HG02588 (cell line): ENCODE measurements at regions not wholly inside any gene's neighbourhood (a gene's known extent, or its start where the extent isn't known, plus 50 kb on each side); places are given as distances from the start of the nearest gene placed in this dataset.
"Not testable (repeated sequence)": the region's sequence is repeated elsewhere in the genome, so short reads cannot be mapped to it uniquely, and the experiment has no call there.

Experiments used
- ATAC-seq: cut with Tn5 transposase; IDR thresholded peaks from one replicate; pipeline ENCODE4 v1.9.1; 2021; ENCODE audit warnings: mild to moderate bottlenecking, moderate library complexity; ENCODE audit not compliant: unreplicated experiment

- not testable (repeated sequence) for ATAC-seq
Observed at GRCh38 chr7:65613644-65614289, 240.1 kb downstream of the ZNF92 start.

GRCh38 chr7:65616111-65616510 is 242.5 kb downstream of the ZNF92 start:
- ATAC-seq, result not testable (repeated sequence)

- not testable (repeated sequence) for ATAC-seq
Observed at GRCh38 chr7:65620216-65620615, 246.6 kb downstream of the ZNF92 start.

GRCh38 chr7:65621580-65622201 is 248.0 kb downstream of the ZNF92 start:
- ATAC-seq, result not testable (repeated sequence)

- not testable (repeated sequence) for ATAC-seq
Observed at GRCh38 chr7:65631236-65631635, 241.6 kb upstream of the VKORC1L1 start.

GRCh38 chr7:65633587-65634404 is 239.1 kb upstream of the VKORC1L1 start:
- not testable (repeated sequence) for ATAC-seq

- ATAC-seq, result not testable (repeated sequence)
Observed at GRCh38 chr7:65638918-65639317, 234.0 kb upstream of the VKORC1L1 start.

- not testable (repeated sequence) for ATAC-seq
Observed at GRCh38 chr7:65639717-65640116, 233.2 kb upstream of the VKORC1L1 start.

GRCh38 chr7:65643498-65643897 is 229.4 kb upstream of the VKORC1L1 start:
- not testable (repeated sequence) for ATAC-seq

- ATAC-seq, result not testable (repeated sequence)
Observed at GRCh38 chr7:65647153-65647964, 225.5 kb upstream of the VKORC1L1 start.

- ATAC-seq, result not testable (repeated sequence)
Observed at GRCh38 chr7:65651174-65651573, 221.7 kb upstream of the VKORC1L1 start.

GRCh38 chr7:65651826-65652592 is 220.9 kb upstream of the VKORC1L1 start:
- not testable (repeated sequence) for ATAC-seq

GRCh38 chr7:65652669-65653068 is 220.2 kb upstream of the VKORC1L1 start:
- not testable (repeated sequence) for ATAC-seq

GRCh38 chr7:65656494-65657188 is 216.2 kb upstream of the VKORC1L1 start:
- ATAC-seq, result not testable (repeated sequence)

GRCh38 chr7:65683362-65683761 is 189.5 kb upstream of the VKORC1L1 start:
- ATAC-seq, result not testable (repeated sequence)

GRCh38 chr7:65699026-65699714 is 173.7 kb upstream of the VKORC1L1 start:
- not testable (repeated sequence) for ATAC-seq

GRCh38 chr7:65699715-65700356 is 173.0 kb upstream of the VKORC1L1 start:
- not testable (repeated sequence) for ATAC-seq

GRCh38 chr7:65719123-65719798 is 153.6 kb upstream of the VKORC1L1 start:
- not testable (repeated sequence) for ATAC-seq
